ENCODE measurements at regions not wholly inside any gene's neighbourhood (a gene's known extent, or its start where the extent isn't known, plus 50 kb on each side); places are given as distances from the start of the nearest gene placed in this dataset.
"Not testable (repeated sequence)": the region's sequence is repeated elsewhere in the genome, so short reads cannot be mapped to it uniquely, and the experiment has no call there.

DNA sequence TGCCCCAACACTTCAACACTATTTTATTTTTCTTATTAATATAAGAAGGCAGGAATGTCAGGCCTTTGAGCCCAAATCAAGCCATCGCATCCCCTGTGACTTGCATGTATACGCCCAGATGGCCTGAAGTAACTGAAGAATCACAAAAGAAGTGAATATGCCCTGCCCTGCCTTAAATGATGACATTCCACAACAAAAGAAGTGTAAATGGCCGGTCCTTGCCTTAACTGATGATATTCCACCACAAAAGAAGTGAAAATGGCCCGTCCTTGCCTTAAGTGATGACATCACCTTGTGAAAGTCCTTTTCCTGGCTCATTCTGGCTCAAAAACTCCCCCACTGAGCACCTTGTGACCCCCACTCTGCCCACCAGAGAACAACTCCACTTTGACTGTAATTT is 251.4 kb downstream of the ALG10 start:
- not testable (repeated sequence) for TF ChIP-seq CTCF, POLR2A (IDR thresholded peaks at IDR 0.05)

Data from body of pancreas (tissue), 4 donors.